ENCODE measurements at regions not wholly inside any gene's neighbourhood (a gene's known extent, or its start where the extent isn't known, plus 50 kb on each side); places are given as distances from the start of the nearest gene placed in this dataset.

GRCh38 chr15:36332896-36333295 lies 246.5 kb upstream of the CDIN1 start:
- Histone ChIP-seq H3K79me1 (ENCODE audit: insufficient read depth, low read depth, low read length, poor library complexity, severe bottlenecking) (no peaks in the 10 kb centered on the region), H3K4me2 (ENCODE audit: insufficient read depth, insufficient read length, low read length) (no peak overlapping the region), H2AFZ (ENCODE audit: low read length) (no peak overlapping the region), H3K18ac (ENCODE audit: insufficient read length, low read depth, low read length) (no peak overlapping the region), H4K5ac (ENCODE audit: insufficient read length, low read depth, low read length) (no peak overlapping the region), H3K4ac (ENCODE audit: low read depth, low read length) (no peak overlapping the region), H2BK12ac (ENCODE audit: insufficient read length, low read depth, low read length) (no peak overlapping the region), H3K56ac (ENCODE audit: insufficient read length, low read depth, low read length) (no peak overlapping the region), H3K14ac (ENCODE audit: insufficient read depth, low read length) (no peak overlapping the region), H4K20me1 (ENCODE audit: control insufficient read depth, insufficient read depth, insufficient read length) (no peaks in the 10 kb centered on the region), H4K8ac (replicated peaks; ENCODE audit: insufficient read length, low read depth, low read length) (no peak overlapping the region), H4K91ac (ENCODE audit: insufficient read length, low read depth, low read length) (no peak overlapping the region), H3K27ac (ENCODE audit: insufficient read length, low read depth, low read length) (no peak overlapping the region), H2BK5ac (ENCODE audit: insufficient read length, low read length) (no peak overlapping the region), H2BK120ac (ENCODE audit: low read depth, low read length, poor library complexity, severe bottlenecking) (no peak overlapping the region), H2AK5ac (ENCODE audit: insufficient read length, low read length) (no peak overlapping the region), H3K4me1 (ENCODE audit: insufficient read depth, low read length) (no peaks in the 10 kb centered on the region; the same call in 1 of the 2 replicates), H3K9me3 (ENCODE audit: control insufficient read depth, low read depth, low read length) (no peaks in the 10 kb centered on the region), H3K23ac (ENCODE audit: insufficient read length, low read depth, low read length) (no peak overlapping the region), H3K27me3 (ENCODE audit: insufficient read depth, low read length) (no peaks in the 10 kb centered on the region), H3K23me2 (ENCODE audit: insufficient read length, low read depth, low read length, poor library complexity, severe bottlenecking) (no peaks in the 10 kb centered on the region), H2BK15ac (ENCODE audit: low read depth, low read length) (no peak overlapping the region), H3K79me2 (ENCODE audit: insufficient read depth, low read length) (no peaks in the 10 kb centered on the region), H3K9ac (ENCODE audit: extremely low read depth, insufficient read length, low read length) (no peak overlapping the region), H3T11ph (ENCODE audit: low read length) (no peak overlapping the region), H2BK20ac (ENCODE audit: low read depth, low read length, poor library complexity, severe bottlenecking) (no peak overlapping the region)
- Mint-ChIP-seq H3K4me1 (peaks cover 4% of the 10 kb centered on the region in 2 experiments; a peak in 3 of 4 replicates), H3K27ac (no peak overlapping the region), H3K36me3 (ENCODE audit: insufficient read depth in 1 of 3, low read depth in 3 of 3) (no peaks in the 10 kb centered on the region), H3K27me3 (ENCODE audit: low read depth) (no peaks in the 10 kb centered on the region), H3K4me3 (no peak overlapping the region), H3K9me3 (no peaks in the 10 kb centered on the region; a peak in 1 of 5 replicates)
- no peak for DNase-seq
- no CpG with 5 or more reads among the region's 2 CpGs for WGBS (ENCODE audit: extremely low coverage, insufficient read length, low lambda C conversion rate)
- TF ChIP-seq CTCF (conservative IDR thresholded peaks at IDR 0.05) = no peak

Measured in H9 (cell line).